ENCODE measurements at regions not wholly inside any gene's neighbourhood (a gene's known extent, or its start where the extent isn't known, plus 50 kb on each side); places are given as distances from the start of the nearest gene placed in this dataset.
"Not testable (repeated sequence)": the region's sequence is repeated elsewhere in the genome, so short reads cannot be mapped to it uniquely, and the experiment has no call there.

DNA sequence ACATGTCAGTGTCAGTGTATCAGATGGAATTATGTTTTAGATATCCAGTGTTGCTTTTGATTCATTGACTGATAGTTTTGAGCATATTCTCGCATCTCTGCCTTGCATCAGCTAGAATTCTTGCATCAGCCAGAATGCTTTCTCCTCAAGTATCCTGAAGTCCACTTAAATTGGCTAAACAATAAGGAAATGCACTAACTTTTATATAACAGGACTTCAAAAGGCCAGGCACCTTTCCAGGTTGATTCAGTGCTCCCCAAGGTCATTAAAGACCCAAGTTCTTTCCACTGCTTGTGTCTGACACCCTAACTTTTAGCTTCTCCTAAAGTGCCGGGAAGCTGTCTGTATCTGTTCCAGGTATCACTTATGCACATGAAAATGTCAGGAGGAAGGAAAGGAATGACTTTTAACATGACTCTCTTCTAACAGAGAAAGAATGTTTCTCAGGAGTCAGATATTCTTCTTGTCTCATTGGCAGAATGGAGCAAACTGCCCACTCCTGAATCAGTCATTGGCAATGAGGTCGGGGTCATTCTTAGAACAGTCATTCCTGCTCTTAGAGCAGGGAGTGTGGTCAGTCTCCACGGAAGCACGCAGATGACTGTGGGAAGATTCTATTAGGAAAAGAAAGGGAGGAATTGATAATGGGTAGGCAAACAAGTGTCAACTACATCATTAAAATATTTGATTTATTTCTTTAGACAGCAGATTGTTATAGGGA is 92.9 kb upstream of the TLL1 start:
- DNase-seq, result no peak

DNA sequence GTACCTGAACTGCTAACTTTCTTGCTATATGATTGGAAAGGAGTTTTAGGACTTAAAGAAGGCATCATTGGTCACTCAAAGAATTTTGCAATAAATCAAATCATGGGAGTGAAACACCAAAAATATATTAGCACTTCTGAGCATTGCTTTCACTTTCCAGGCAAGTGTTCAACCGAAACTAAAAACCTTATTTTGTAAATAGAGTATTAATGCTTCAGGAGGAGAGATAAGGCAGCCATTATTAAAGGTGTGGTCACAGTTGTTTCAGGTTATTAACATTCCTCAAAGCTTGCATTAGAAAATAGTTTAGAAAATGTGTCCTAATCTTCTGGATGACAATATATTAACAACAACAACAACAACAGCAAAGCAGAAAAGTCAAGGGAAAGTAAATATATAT is 92.3 kb upstream of the TLL1 start:
- DNase-seq, result no peak

DNA sequence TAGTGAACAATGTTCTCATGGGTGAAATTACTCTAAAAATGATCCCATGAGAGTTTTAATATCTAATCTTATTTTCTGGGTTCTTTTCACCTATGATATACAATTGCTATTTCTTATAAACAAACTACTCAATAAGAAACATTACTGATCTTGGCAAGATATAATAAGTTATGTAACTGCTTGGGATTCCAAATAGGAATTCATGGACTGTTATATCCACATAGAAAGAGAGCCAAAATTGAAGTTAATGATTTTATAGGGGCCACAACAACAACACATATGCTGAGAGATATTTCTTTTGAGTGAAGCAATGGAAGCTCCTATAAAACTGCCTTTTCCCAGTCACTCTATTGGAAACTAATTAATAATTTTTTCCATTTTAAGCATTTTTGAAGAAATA is 90.4 kb upstream of the TLL1 start:
- DNase-seq, result no peak

DNA sequence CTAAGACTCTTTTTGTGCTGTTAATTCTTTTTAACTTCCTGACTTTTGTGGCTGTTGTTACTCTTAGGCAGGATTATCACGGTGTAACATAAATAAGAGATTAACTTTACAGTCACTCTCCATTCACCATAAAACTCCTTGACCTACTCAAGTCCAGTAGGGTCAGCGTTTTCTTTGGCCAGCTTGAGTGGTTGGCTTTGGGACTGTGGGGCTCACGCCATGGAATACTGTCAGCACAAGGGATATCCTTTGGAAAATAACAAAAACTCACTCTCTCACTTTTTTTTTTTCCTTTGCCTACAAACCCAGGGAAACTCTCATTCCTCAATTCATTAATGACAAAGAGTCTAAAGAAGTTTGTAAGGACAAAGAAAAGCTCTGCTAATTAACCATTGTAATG is 89.4 kb upstream of the TLL1 start:
- DNase-seq, result no peak

DNA sequence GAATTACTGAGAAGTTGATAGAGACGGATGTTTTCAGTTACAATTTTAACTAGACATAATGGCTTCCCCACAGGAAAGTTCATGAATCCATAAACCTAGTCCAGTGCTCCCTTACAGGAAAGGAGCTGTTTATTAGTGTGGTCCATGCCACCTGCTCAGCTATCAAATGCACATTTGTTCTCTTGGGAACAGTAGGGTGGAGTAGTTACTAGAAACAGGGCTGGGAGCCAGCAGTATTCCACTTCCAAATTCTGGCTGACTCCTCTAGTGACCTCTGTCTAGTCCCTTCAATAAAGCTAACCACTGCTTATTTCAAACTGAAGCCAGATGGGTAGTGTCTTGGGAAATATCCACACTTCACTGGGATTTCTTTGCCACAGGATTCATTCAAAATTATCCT is 88.4 kb upstream of the TLL1 start:
- no peak for DNase-seq

DNA sequence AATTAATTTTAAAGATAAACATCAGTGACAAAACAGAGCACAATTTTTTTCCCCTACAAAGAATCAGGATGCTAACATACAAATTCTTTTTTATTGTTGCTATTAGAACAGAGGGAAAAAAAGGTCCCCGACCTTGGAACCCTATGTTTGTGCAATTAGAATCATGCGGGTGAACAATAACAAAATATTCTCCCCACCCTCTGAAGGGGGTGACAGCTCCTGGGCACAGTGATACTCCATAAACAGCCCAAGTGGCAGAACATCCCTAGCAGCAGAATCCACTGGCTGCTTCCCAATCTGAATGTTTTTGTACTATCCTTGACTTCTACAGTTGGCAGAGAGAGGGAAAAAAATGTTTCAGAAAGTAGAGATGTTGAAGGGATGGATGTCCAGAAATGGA is 87.7 kb upstream of the TLL1 start:
- no peak for DNase-seq

DNA sequence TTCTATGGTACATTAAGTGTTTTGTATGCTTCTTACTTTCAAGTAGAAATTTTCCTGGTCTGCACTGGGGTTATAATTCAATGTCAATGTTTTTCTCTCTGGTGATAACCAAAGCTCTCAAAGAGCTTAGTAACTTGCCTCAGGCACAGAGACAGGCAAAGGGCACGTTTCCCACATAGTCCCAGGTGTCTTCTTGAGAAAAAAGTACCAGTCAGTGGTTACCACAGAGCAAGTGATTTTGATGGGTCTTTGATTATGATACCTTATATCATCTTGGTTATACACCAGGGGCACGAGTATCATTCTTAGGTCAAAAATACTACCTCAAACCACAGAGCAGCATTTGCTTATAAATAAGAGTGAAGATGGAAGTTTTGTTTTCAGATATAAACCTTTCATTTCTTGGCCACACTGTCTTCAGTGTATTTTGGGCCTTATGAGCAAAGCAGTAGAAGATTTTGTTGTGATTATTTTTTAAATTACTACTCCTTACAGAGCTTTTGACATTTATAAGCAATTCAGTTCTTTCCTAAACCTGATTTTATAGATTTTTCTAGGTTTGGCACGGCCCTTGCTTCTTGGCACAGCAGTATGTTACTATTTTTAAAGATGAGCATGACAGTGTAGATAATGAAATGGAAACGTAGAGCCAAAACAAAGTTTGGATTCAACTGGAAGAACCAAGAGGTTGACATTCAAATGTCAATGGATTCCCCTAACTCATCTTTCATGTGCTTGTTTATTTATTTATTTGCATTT is 85.3 kb upstream of the TLL1 start:
- DNase-seq, result no peak

DNA sequence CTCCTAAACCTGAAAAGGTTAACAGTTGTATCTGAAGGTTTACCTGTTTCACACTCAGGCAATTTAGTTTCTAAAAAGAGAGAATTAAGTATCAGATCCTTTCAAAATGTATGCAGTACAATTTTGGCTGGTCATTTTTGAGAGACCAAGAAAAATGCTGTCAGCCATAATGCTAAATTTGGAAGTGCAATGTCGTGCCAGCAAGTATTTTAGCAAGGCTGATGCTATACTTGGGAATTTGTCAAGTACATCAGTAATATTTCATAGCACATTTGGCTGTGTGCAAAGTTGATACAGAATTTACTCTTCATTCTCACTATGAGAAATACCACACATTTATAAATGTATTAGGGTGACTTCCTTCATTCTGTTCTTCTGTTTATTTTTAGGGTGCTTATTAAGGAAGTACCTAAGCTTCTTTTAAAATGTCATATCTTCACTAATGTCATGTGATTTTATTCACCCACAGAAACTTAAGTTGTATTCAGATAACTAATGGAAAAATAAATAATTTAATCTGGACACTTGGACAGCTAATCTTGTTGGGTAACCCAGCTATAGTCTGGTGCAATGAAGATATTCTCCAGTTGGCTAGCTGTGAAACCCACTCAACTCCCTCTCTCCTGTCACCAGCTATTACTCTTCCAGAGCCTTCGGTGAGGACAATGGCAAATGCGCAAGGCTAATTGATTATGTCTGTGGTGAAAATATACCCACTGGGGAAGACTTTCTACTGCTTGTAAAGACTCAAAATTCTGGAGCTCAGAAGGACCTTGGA is 84.2 kb upstream of the TLL1 start:
- no peak for DNase-seq

DNA sequence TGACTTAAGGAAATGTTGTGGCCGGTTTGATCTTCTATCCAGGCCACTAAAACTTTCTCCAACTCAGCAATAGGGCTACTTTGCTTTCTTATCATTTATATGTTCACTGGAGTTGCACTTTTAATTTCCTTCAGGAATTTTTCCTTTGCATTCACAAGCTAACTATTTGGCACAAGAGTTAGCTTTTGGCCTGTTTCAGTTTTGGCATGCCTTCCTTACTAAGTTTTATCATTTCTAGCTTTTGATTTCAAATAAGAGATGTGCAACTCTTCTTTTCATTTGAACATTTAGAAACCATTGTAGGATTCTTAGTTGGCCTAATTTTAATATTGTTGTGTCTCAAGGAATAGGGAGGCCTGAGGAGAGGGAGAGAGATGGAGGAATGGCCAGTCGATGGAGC is 79.8 kb upstream of the TLL1 start:
- DNase-seq, result no peak

DNA sequence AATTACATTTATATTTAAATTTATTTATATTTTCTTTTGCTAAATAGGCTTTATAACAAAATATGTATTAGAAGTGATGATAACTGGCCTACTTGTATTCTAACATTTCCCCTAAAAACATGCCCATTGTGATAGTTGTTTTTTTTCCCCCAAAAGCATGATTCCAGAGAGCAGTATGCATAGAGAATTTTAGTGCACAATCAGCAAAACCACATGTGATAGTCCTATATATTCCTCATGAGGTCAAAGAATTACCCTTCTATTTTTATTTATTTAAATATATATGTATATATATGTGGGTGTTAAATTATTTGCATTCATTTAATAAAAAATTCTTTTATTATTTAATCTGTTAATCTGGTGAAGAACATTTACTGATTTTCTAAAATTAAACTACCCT is 78.2 kb upstream of the TLL1 start:
- DNase-seq, result no peak

DNA sequence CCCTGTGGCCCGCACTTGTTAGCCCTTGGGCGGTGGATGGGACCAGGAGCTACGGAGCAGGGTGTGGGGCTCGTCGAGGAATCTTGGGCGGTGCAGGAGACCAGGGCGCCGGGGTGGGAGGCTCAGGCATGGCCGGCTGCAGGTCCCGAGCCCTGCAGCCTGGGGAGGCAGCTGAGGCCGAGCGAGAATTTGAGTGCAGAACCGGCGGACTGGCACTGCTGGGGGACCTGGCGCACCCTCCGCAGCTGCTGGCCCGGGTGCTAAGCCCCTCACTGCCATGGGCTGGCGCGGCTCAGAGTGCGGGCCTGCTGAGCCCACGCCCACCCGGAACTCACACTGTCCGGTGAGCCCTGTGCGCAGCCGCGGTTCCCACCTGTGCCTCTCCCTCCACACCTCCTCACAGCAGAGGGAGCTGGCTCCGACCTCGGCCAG is 73.6 kb upstream of the TLL1 start:
- no peak for DNase-seq

DNA sequence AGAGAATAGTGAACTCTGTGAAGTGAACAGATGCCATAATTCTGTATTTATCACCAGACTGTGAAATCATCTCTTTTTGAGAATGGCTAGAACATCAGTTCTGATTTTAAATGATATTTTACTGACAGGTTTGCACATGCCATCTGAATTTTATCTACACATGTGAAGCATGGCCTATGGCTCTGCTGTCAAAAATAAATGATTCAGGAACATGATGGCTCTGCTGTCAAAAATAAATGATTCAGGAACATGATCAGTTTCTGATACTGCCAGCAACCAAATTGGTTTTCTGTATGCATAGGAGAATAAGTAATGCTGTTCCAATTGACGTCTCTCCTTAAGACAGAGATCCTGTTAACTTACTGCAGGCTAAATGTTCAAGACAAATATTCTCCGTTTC is 70.6 kb upstream of the TLL1 start:
- no peak for DNase-seq

DNA sequence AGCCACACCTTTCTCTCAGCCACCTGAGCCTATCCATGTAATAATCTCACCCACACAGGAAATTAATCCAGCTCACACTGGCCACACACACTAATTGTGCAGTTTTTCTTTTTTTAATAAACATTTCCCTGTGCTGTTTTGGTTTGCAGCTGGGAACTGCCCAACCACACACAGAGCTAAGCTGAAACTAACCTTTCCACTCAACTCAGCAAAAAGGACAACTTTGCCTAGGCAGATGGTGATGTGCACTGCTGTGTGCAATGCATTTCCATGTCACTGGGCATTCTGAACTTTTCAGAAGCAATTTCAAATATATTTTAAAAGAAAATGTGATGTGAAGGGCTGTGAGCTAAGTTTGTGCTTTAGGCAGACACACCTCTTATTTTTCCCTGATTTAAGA is 70.0 kb upstream of the TLL1 start:
- DNase-seq, result no peak

DNA sequence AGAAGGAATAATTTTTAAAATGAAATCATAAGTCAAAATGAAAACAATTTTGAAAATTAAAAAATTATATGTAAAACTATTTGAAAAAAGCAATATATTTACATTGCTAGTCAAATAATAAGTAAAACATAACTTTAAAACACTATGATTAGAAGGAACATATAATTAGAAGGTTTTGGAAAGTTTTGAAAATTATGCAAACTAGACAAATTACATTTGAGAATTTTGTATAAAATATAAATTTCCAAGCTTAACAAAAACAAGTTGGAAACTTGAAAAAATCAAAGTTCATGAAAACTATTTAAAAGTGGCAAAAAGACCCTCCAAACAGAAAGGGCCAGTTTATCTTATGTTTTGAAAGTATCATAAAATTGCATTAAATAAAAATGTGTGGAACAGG is 67.6 kb upstream of the TLL1 start:
- no peak for DNase-seq

DNA sequence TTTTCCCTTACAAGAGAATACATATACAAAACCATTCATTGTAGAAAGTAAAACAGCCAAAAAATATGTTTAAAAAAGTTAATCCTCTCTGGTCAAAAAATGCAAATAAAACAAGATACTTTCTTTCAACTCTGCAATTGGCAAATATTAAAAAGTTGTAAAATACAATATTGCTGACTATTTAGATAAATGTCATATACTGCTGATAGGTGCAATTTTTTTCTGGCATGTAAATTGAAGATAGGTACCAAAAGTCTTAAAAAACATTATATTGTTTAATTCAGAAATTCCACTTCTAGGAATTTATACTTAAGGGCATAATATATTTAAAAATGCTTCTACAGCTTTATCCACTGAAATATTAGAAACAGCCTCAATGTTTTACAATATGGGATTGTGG is 66.4 kb upstream of the TLL1 start:
- no peak for DNase-seq

DNA sequence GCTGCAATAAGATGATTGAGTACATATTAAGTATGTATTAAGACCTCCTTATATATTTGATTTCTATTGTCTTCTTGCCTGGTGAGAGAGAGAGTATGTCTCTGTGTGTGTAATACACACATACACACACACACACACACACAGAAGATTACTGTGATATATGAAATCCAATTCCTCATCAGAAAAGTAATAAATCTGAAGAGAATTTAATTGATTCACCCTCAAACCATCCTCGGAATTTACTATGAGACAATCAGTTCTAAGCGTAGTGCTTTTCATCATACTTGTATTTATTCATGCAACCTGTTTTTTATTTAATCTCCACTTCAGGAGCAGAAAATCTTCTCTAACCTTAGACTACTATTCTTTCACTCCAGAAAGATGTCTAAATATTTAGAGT is 62.3 kb upstream of the TLL1 start:
- no peak for DNase-seq

DNA sequence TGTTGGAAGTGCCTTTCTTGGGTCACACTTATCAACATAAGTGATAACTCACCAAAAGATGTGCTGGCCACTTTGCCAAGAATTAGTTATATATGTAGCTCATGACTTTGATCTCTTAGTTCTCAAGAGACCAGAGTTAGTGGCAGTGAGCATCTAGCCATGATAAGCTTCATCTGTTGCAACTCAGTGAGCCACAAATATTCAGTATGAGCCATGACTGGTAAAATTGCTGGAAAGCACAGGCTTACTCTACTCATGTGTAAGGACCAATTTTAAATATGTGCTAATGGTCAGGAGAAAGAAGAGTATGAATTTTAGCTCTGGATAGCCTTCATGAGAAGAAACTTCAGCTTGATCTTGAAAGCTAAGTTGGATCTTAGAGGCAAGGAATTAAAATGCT is 59.4 kb upstream of the TLL1 start:
- DNase-seq, result no peak

DNA sequence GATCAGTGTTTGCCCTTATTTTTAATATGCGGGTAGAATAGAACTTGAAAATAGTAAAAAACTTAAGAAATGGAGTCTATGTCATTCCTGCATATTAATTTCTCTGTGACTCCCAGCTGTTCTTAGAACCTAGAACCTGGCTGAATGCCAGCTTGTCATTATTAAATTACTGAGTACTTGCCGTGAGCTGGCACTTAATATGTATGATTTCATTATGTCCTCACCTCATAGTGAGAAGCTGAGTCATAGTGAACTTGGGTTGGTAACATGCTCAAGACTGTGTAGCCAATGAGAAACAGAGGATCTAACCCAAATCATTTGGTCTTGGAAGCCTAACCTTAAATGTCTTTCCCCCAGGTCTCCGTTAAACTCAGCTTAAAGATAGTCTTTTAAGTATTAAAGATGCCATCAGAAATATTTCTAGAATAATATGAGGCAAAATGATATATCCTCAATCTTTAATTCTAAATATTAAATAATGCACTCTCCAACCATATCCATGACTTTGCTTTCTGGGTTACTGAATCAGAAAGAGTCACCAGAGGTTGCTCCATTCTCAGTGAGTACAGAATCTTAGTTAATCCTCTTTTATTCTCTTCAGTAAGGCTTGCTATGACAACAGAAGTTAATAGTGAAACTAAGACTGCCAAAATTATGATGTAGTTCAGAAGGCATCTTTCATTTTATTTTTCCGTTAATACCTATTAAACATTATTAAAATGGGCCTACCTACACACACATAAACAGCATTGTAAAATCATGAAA is 58.6 kb upstream of the TLL1 start:
- DNase-seq, result no peak

DNA sequence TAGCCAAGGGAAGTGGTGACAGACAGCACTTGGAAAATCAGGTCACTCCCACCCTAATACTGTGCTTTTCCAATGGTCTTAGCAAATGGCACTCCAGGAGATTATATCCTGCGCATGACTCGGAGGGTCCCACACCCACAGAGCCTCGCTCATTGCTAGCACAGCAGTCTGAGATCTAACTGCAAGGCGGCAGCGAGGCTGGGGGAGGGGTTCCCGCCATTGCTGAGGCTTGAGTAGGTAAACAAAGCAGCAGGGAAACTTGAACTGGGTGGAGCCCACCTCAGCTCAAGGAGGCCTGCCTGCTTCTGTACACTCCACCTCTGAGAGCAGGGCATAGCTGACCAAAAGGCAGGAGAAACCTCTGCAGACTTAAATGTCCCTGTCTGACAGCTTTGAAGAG is 53.9 kb upstream of the TLL1 start:
- DNase-seq, result not testable (repeated sequence)

Measured in right forelimb (tissue), 1 donor.